ENCODE measurements at regions not wholly inside any gene's neighbourhood (a gene's known extent, or its start where the extent isn't known, plus 50 kb on each side); places are given as distances from the start of the nearest gene placed in this dataset.

GRCh38 chr10:9205558-9205957 lies 1151.1 kb downstream of the GATA3 start:
- Histone ChIP-seq H3K27ac (no peak overlapping the region), H3K4me3 (no peak overlapping the region), H3K36me3 (no peaks in the 10 kb centered on the region), H3K4me1 (ENCODE audit: low read depth) (no peaks in the 10 kb centered on the region), H3K27me3 (peaks cover 36% of the 10 kb centered on the region), H3K9me3 (ENCODE audit: low read depth) (no peaks in the 10 kb centered on the region)
- TF ChIP-seq, protein P1, sequence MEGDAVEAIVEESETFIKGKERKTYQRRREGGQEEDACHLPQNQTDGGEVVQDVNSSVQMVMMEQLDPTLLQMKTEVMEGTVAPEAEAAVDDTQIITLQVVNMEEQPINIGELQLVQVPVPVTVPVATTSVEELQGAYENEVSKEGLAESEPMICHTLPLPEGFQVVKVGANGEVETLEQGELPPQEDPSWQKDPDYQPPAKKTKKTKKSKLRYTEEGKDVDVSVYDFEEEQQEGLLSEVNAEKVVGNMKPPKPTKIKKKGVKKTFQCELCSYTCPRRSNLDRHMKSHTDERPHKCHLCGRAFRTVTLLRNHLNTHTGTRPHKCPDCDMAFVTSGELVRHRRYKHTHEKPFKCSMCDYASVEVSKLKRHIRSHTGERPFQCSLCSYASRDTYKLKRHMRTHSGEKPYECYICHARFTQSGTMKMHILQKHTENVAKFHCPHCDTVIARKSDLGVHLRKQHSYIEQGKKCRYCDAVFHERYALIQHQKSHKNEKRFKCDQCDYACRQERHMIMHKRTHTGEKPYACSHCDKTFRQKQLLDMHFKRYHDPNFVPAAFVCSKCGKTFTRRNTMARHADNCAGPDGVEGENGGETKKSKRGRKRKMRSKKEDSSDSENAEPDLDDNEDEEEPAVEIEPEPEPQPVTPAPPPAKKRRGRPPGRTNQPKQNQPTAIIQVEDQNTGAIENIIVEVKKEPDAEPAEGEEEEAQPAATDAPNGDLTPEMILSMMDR (IDR thresholded peaks at IDR 0.05; ENCODE audit: low read depth, low read length) = no peak
- no peak for DNase-seq (ENCODE audit: low read depth in 1 of 2, low spot score in 1 of 2)

- TF ChIP-seq, protein P1 (IDR thresholded peaks at IDR 0.05; ENCODE audit: low read depth, low read length) = peak; percentile 82
- peak; percentile 75 for DNase-seq (ENCODE audit: low read depth in 1 of 2, low spot score in 1 of 2)
- Histone ChIP-seq H3K27ac (no peak overlapping the region), H3K27me3 (peaks cover 16% of the 10 kb centered on the region), H3K4me3 (no peak overlapping the region), H3K36me3 (no peaks in the 10 kb centered on the region), H3K4me1 (ENCODE audit: low read depth) (no peaks in the 10 kb centered on the region), H3K9me3 (ENCODE audit: low read depth) (no peaks in the 10 kb centered on the region)
These were observed 1154.8 kb downstream of the GATA3 start for GRCh38 chr10:9209105-9209798.

DNA sequence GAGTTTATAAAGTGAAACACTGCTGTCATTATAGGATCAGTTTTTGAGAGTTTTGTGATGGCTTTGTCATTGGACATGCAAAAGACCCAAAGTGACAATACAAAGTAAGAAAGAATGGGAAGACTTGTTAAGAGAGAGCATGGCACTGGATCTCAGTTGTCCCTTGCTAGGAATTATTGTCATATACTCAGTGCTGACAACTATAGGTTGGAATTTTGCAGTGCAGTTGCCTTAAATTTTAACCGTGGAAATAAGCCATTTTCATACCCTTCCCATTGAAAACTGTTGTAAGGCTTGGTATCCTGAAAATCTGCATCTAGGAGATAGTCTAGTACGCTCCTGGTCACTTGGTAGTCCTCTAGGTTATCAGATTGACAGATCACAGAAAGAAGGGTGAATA lies 1156.7 kb downstream of the GATA3 start:
- H3K4me1 ChIP-seq (ENCODE audit: low read depth) = no peaks in the 10 kb centered on the region
- no peak overlapping the region for H3K27ac ChIP-seq
- H3K4me3 ChIP-seq = no peak overlapping the region
- H3K9me3 ChIP-seq (ENCODE audit: low read depth) = no peaks in the 10 kb centered on the region
- TF ChIP-seq, protein P1 (IDR thresholded peaks at IDR 0.05; ENCODE audit: low read depth, low read length) = peak; percentile 39
- H3K27me3 ChIP-seq = peaks cover 12% of the 10 kb centered on the region
- H3K36me3 ChIP-seq = no peaks in the 10 kb centered on the region
- peak in 1 of 2 donors; percentile 5 for DNase-seq (ENCODE audit: low read depth in 1 of 2, low spot score in 1 of 2)

DNA sequence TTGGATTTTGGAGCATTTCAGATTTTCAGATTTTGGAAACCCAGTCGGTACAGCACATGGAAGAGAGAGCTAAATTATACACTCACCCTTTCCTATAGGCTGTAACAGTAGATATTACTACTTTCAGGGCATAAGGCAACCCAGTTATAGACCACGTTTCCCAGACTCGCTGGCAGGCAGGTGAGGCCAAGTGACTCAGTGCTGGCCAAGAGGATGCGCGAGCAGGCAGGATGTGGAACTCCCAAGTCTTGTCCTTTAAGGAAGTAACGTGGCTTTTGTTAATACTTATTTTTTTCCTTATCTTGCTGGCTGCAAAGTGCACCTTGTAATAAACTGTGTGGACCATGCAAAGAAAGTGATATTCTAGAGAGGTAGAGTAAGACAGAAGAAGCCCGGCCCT lies 1160.1 kb downstream of the GATA3 start:
- TF ChIP-seq, protein P1 (IDR thresholded peaks at IDR 0.05; ENCODE audit: low read depth, low read length) = no peak
- Histone ChIP-seq H3K9me3 (ENCODE audit: low read depth) (no peaks in the 10 kb centered on the region), H3K27me3 (peaks cover 7% of the 10 kb centered on the region), H3K4me1 (ENCODE audit: low read depth) (no peaks in the 10 kb centered on the region), H3K4me3 (no peak overlapping the region), H3K36me3 (no peaks in the 10 kb centered on the region), H3K27ac (no peak overlapping the region)
- no peak for DNase-seq (ENCODE audit: low read depth in 1 of 2, low spot score in 1 of 2)

DNA sequence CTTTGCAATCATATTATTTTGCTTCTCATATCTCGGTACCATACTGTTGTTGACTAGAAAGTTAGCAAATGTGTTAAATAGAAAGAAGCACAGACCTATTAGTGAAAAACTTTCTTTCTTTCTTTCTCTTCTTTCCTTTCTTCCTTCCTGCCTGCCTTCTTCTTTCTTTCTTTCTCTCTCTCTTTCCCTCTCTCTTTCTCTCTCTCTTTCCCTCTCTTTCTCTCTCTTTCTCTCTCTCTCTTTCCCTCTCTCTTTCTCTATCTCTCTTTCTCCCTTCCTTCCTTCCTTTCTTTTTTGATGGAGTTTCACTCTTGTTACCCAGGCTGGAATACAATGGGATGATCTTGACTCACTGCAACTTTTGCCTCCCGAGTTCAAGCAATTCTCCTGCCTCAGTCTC lies 1160.6 kb downstream of the GATA3 start:
- TF ChIP-seq, protein P1 (IDR thresholded peaks at IDR 0.05; ENCODE audit: low read depth, low read length) = no peak
- Histone ChIP-seq H3K9me3 (ENCODE audit: low read depth) (no peaks in the 10 kb centered on the region), H3K27me3 (peaks cover 7% of the 10 kb centered on the region), H3K4me3 (no peak overlapping the region), H3K27ac (no peak overlapping the region), H3K36me3 (no peaks in the 10 kb centered on the region), H3K4me1 (ENCODE audit: low read depth) (no peaks in the 10 kb centered on the region)
- no peak for DNase-seq (ENCODE audit: low read depth in 1 of 2, low spot score in 1 of 2)
